ENCODE measurements at regions not wholly inside any gene's neighbourhood (a gene's known extent, or its start where the extent isn't known, plus 50 kb on each side); places are given as distances from the start of the nearest gene placed in this dataset.
"Not testable (repeated sequence)": the region's sequence is repeated elsewhere in the genome, so short reads cannot be mapped to it uniquely, and the experiment has no call there.

- DNase-seq, result no peak
Measured at GRCh38 chr5:17895288-17896033, 261.2 kb downstream of the TAF11L14 start.

- DNase-seq, result no peak
Measured at GRCh38 chr5:17896605-17897004, 262.3 kb downstream of the TAF11L14 start.

- DNase-seq, result peak; percentile 29
Measured at GRCh38 chr5:17897776-17898175, 263.5 kb downstream of the TAF11L14 start.

GRCh38 chr5:17898766-17899165 is 264.5 kb downstream of the TAF11L14 start:
- peak; percentile 33 for DNase-seq

GRCh38 chr5:17907094-17907493 is 272.8 kb downstream of the TAF11L14 start:
- no peak for DNase-seq

- DNase-seq, result no peak
Measured at GRCh38 chr5:17910318-17910717, 276.1 kb downstream of the TAF11L14 start.

- no peak for DNase-seq
Measured at GRCh38 chr5:17912794-17913193, 278.5 kb downstream of the TAF11L14 start.

- DNase-seq, result no peak
Measured at GRCh38 chr5:17916446-17916845, 282.2 kb downstream of the TAF11L14 start.

- DNase-seq, result no peak
Measured at GRCh38 chr5:17917465-17917864, 283.2 kb downstream of the TAF11L14 start.

- DNase-seq, result no peak
Measured at GRCh38 chr5:17918373-17919104, 284.3 kb downstream of the TAF11L14 start.

GRCh38 chr5:17925276-17925675 is 291.0 kb downstream of the TAF11L14 start:
- no peak for DNase-seq

- DNase-seq, result no peak
Measured at GRCh38 chr5:17928581-17928981, 294.3 kb downstream of the TAF11L14 start.

GRCh38 chr5:17929171-17929570 is 294.9 kb downstream of the TAF11L14 start:
- no peak for DNase-seq

GRCh38 chr5:17930346-17930745 is 296.1 kb downstream of the TAF11L14 start:
- DNase-seq, result no peak

- no peak for DNase-seq
Measured at GRCh38 chr5:17944046-17944445, 309.8 kb downstream of the TAF11L14 start.

- DNase-seq, result no peak
Measured at GRCh38 chr5:17947029-17947428, 312.8 kb downstream of the TAF11L14 start.

GRCh38 chr5:17951392-17952169 is 317.3 kb downstream of the TAF11L14 start:
- DNase-seq, result peak; percentile 88

- DNase-seq, result no peak
Measured at GRCh38 chr5:17952231-17952630, 318.0 kb downstream of the TAF11L14 start.

GRCh38 chr5:17964067-17964466 is 329.8 kb downstream of the TAF11L14 start:
- DNase-seq, result no peak

- no peak for DNase-seq
Measured at GRCh38 chr5:17966640-17967402, 332.6 kb downstream of the TAF11L14 start.

- no peak for DNase-seq
Measured at GRCh38 chr5:17976404-17976803, 342.1 kb downstream of the TAF11L14 start.

- no peak for DNase-seq
Measured at GRCh38 chr5:17978954-17979353, 344.7 kb downstream of the TAF11L14 start.

- DNase-seq, result not testable (repeated sequence)
Measured at GRCh38 chr5:17982626-17983025, 348.4 kb downstream of the TAF11L14 start.

All from NCI-H748 treated with DMSO at 0.1 percent for 48 hours (cell line).